ENCODE measurements at regions not wholly inside any gene's neighbourhood (a gene's known extent, or its start where the extent isn't known, plus 50 kb on each side); places are given as distances from the start of the nearest gene placed in this dataset.

DNA sequence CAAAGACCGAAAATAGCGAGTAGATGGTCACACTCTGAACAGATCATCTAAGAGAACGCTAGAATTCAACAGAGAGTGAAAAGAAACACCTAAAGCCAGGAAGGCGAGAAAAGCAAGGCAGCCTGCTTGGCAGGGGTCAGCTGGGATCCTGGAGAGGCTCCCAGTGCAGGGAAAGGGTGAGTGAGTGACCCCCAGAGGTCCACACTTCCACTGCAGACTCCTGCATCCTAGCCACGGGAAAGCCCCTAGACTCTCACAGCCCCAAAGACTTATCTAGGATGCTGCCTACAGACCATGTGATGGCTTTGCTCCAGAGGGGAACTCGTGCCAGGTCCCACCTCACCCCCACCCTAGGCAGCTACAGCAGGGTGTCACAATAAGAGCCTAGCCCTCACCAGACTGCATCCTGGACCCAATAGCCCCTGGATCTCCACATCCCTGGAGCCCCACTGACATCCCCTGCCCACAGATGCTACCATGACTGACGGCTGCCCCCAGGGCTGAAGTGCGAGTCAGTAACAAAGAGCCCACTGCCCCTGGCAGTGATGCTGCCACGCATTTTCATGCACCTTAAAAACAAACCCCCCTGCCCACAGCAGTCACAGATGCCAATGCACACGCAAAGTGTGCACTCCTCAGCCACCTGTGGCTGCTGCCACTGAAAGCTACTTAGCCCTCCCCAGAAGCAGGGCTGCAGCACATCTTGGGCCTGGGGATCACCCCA is 62.2 kb downstream of the PSMG1 start:
- no peak for TF ChIP-seq FOXM1 (IDR thresholded peaks at IDR 0.05; ENCODE audit: borderline replicate concordance, low read depth)
- no peak for TF ChIP-seq CEBPB (IDR thresholded peaks at IDR 0.05)
- TF ChIP-seq YY1 (IDR thresholded peaks at IDR 0.05; ENCODE audit: low read depth), result no peak
- no peak for TF ChIP-seq TAF1 (IDR thresholded peaks at IDR 0.05; ENCODE audit: low read depth)
- TF ChIP-seq, protein P1, sequence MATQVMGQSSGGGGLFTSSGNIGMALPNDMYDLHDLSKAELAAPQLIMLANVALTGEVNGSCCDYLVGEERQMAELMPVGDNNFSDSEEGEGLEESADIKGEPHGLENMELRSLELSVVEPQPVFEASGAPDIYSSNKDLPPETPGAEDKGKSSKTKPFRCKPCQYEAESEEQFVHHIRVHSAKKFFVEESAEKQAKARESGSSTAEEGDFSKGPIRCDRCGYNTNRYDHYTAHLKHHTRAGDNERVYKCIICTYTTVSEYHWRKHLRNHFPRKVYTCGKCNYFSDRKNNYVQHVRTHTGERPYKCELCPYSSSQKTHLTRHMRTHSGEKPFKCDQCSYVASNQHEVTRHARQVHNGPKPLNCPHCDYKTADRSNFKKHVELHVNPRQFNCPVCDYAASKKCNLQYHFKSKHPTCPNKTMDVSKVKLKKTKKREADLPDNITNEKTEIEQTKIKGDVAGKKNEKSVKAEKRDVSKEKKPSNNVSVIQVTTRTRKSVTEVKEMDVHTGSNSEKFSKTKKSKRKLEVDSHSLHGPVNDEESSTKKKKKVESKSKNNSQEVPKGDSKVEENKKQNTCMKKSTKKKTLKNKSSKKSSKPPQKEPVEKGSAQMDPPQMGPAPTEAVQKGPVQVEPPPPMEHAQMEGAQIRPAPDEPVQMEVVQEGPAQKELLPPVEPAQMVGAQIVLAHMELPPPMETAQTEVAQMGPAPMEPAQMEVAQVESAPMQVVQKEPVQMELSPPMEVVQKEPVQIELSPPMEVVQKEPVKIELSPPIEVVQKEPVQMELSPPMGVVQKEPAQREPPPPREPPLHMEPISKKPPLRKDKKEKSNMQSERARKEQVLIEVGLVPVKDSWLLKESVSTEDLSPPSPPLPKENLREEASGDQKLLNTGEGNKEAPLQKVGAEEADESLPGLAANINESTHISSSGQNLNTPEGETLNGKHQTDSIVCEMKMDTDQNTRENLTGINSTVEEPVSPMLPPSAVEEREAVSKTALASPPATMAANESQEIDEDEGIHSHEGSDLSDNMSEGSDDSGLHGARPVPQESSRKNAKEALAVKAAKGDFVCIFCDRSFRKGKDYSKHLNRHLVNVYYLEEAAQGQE (IDR thresholded peaks at IDR 0.05; ENCODE audit: low read depth), result no peak
- TF ChIP-seq EP300 (IDR thresholded peaks at IDR 0.05; ENCODE audit: borderline replicate concordance), result no peak

Measured in Ishikawa (cell line).